ENCODE measurements at regions not wholly inside any gene's neighbourhood (a gene's known extent, or its start where the extent isn't known, plus 50 kb on each side); places are given as distances from the start of the nearest gene placed in this dataset.

- no peak overlapping the region for H3K4me3 ChIP-seq
- H3K9me3 ChIP-seq, result no peaks in the 10 kb centered on the region
- DNase-seq (ENCODE audit: low spot score in 2 of 2), result no peak
- H3K27ac ChIP-seq, result no peak overlapping the region
- no peaks in the 10 kb centered on the region for H3K4me1 ChIP-seq
- no peak for TF ChIP-seq CTCF (IDR thresholded peaks at IDR 0.05)
- 45% methylated on average over 2 of the region's 2 CpGs for WGBS
- H3K27me3 ChIP-seq, result no peaks in the 10 kb centered on the region
- no peaks in the 10 kb centered on the region for H3K36me3 ChIP-seq
These were observed 1604.4 kb upstream of the ACVR2A start for GRCh38 chr2:146240391-146240790.

- no peaks in the 10 kb centered on the region for H3K9me3 ChIP-seq
- no peaks in the 10 kb centered on the region for H3K36me3 ChIP-seq
- TF ChIP-seq POLR2AphosphoS5 (IDR thresholded peaks at IDR 0.05) (no peak), CTCF (IDR thresholded peaks at IDR 0.05) (no peak), EP300 (IDR thresholded peaks at IDR 0.05) (no peak), POLR2A (IDR thresholded peaks at IDR 0.05) (no peak)
- H3K4me3 ChIP-seq, result no peak overlapping the region
- 62% methylated on average over 2 of the region's 2 CpGs for WGBS
- DNase-seq (ENCODE audit: low spot score in 2 of 2), result no peak
- no peaks in the 10 kb centered on the region for H3K4me1 ChIP-seq
- H3K27ac ChIP-seq, result no peak overlapping the region
- H3K27me3 ChIP-seq, result no peaks in the 10 kb centered on the region
These were observed 1605.3 kb upstream of the ACVR2A start for GRCh38 chr2:146239392-146240135.

GRCh38 chr2:146238254-146238966 lies 1606.4 kb upstream of the ACVR2A start:
- no peak overlapping the region for H3K27ac ChIP-seq
- no peak overlapping the region for H3K4me3 ChIP-seq
- no peaks in the 10 kb centered on the region for H3K9me3 ChIP-seq
- no peaks in the 10 kb centered on the region for H3K36me3 ChIP-seq
- 90% methylated on average over 3 of the region's 3 CpGs for WGBS
- TF ChIP-seq EP300 (IDR thresholded peaks at IDR 0.05), result no peak
- no peak for TF ChIP-seq CTCF (IDR thresholded peaks at IDR 0.05)
- TF ChIP-seq POLR2A (IDR thresholded peaks at IDR 0.05), result no peak
- no peak for TF ChIP-seq POLR2AphosphoS5 (IDR thresholded peaks at IDR 0.05)
- no peaks in the 10 kb centered on the region for H3K4me1 ChIP-seq
- H3K27me3 ChIP-seq, result no peaks in the 10 kb centered on the region
- no peak for DNase-seq (ENCODE audit: low spot score in 2 of 2)

GRCh38 chr2:146235158-146235557 lies 1609.7 kb upstream of the ACVR2A start:
- no peak for DNase-seq (ENCODE audit: low spot score in 2 of 2)
- no peak for TF ChIP-seq EP300 (IDR thresholded peaks at IDR 0.05)
- TF ChIP-seq POLR2A (IDR thresholded peaks at IDR 0.05), result no peak
- no peak for TF ChIP-seq POLR2AphosphoS5 (IDR thresholded peaks at IDR 0.05)
- TF ChIP-seq CTCF (IDR thresholded peaks at IDR 0.05), result no peak
- Histone ChIP-seq H3K27me3 (no peaks in the 10 kb centered on the region), H3K36me3 (no peaks in the 10 kb centered on the region), H3K4me3 (no peak overlapping the region), H3K4me1 (no peaks in the 10 kb centered on the region), H3K27ac (no peak overlapping the region), H3K9me3 (no peaks in the 10 kb centered on the region)
- 84% methylated on average over 3 of the region's 3 CpGs for WGBS

GRCh38 chr2:146229508-146230155 lies 1615.2 kb upstream of the ACVR2A start:
- no peaks in the 10 kb centered on the region for H3K36me3 ChIP-seq
- 87% methylated on average over 4 of the region's 4 CpGs for whole genome bisulfite sequencing
- no peak for DNase-seq (ENCODE audit: low spot score in 2 of 2)
- no peak overlapping the region for H3K4me3 ChIP-seq
- H3K4me1 ChIP-seq, result no peaks in the 10 kb centered on the region
- TF ChIP-seq EP300 (IDR thresholded peaks at IDR 0.05), result no peak
- TF ChIP-seq POLR2AphosphoS5 (IDR thresholded peaks at IDR 0.05), result no peak
- TF ChIP-seq CTCF (IDR thresholded peaks at IDR 0.05), result no peak
- TF ChIP-seq POLR2A (IDR thresholded peaks at IDR 0.05), result no peak
- no peak overlapping the region for H3K27ac ChIP-seq
- H3K9me3 ChIP-seq, result no peaks in the 10 kb centered on the region
- no peaks in the 10 kb centered on the region for H3K27me3 ChIP-seq

All from suprapubic skin (tissue), 4 donors.